ENCODE measurements at regions not wholly inside any gene's neighbourhood (a gene's known extent, or its start where the extent isn't known, plus 50 kb on each side); places are given as distances from the start of the nearest gene placed in this dataset.
A peak's percentile ranks its signal among the peaks of the same experiment; 100 is the strongest.

DNA sequence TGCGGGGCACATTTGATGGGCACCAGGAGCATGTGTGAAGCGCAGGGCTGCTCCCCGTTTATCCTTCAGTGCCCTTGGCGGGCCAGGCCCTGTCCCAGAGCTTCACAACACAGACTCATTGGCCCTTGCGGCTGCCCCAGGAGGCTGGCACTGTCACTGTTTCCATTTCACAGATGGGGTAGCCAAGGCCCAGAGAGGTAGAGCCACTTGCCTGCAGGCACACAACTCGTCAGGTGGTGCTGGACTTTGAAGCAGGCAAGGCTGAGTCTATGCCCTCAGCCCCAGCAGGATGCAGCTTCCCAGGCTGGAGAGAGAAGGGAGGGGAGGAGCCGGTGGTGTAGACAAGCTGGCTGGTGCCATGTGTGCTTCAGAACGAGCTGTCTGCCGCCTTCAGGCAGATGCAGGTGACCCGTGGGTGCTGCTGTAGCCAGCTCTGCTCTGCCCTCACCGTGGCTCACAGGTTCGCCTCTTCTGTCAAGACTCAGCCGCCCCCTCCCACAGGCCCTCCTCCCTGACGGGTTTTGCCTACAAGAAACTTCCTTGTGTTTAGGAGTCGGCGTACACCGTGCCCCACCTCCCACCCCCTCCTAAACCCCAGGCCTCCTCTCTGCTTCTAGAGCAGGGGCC is 232.3 kb upstream of the CIBAR2 start:
- Histone ChIP-seq H3K27me3 (ENCODE audit: control insufficient read depth in 3 of 3, insufficient read depth in 3 of 3, low read length in 2 of 3) (no peaks in the 10 kb centered on the region), H3K9me3 (ENCODE audit: control insufficient read depth in 4 of 4, insufficient read depth in 3 of 4, low read length in 3 of 4) (no peaks in the 10 kb centered on the region), H3K9ac (ENCODE audit: insufficient read depth in 1 of 2, low read length in 2 of 2) (no peak overlapping the region), H3K36me3 (ENCODE audit: control insufficient read depth in 4 of 4, insufficient read depth in 4 of 4, low read length in 4 of 4) (no peaks in the 10 kb centered on the region), H3K27ac (ENCODE audit: low read depth in 1 of 2, low read length in 1 of 2) (no peak overlapping the region), H3K4me1 (ENCODE audit: control insufficient read depth in 5 of 5, insufficient read depth in 5 of 5, low read length in 5 of 5) (peaks cover 0 to 12% (median 3%) of the 10 kb centered on the region in 5 donors), H3K4me3 (no peak overlapping the region)
- TF ChIP-seq, protein P1, sequence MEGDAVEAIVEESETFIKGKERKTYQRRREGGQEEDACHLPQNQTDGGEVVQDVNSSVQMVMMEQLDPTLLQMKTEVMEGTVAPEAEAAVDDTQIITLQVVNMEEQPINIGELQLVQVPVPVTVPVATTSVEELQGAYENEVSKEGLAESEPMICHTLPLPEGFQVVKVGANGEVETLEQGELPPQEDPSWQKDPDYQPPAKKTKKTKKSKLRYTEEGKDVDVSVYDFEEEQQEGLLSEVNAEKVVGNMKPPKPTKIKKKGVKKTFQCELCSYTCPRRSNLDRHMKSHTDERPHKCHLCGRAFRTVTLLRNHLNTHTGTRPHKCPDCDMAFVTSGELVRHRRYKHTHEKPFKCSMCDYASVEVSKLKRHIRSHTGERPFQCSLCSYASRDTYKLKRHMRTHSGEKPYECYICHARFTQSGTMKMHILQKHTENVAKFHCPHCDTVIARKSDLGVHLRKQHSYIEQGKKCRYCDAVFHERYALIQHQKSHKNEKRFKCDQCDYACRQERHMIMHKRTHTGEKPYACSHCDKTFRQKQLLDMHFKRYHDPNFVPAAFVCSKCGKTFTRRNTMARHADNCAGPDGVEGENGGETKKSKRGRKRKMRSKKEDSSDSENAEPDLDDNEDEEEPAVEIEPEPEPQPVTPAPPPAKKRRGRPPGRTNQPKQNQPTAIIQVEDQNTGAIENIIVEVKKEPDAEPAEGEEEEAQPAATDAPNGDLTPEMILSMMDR (IDR thresholded peaks at IDR 0.05; ENCODE audit: control extremely low read depth, extremely low read depth) = no peak
- no peak for DNase-seq
- ATAC-seq (ENCODE audit: insufficient read depth, low FRiP score) = no peak
- WGBS, 2 donors = 87 to 91% methylated on average over 17 of the region's 17 CpGs

DNA sequence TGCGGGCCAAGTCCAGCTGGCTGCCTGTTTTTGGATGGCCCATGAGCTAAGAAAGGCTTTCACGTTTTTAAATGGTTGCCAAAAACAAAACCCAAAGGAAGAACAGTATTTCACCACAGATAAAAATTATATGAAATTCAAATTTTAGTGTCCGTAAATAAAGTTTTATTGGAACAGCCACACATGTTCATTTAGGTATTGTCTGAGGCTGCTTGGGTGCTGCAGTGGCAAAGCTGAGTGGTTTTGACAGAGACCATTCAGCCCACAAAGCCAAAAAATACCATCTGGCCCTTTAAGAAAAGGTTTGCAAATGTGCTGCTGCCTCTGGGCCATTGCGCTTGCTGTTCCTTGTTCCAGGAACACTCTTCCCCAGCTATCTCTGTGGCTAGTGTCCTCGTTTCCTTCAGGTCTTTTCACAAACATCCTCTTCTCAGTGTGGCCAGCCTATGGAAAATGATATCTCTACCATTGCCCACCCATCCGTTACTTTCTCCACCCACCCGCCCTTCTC is 232.9 kb upstream of the CIBAR2 start:
- Histone ChIP-seq H3K9me3 (ENCODE audit: control insufficient read depth in 4 of 4, insufficient read depth in 3 of 4, low read length in 3 of 4) (peaks cover 0 to 2% (median 0%) of the 10 kb centered on the region in 4 donors), H3K4me3 (no peak overlapping the region), H3K27me3 (ENCODE audit: control insufficient read depth in 3 of 3, insufficient read depth in 3 of 3, low read length in 2 of 3) (no peaks in the 10 kb centered on the region), H3K9ac (ENCODE audit: insufficient read depth in 1 of 2, low read length in 2 of 2) (no peak overlapping the region), H3K4me1 (ENCODE audit: control insufficient read depth in 5 of 5, insufficient read depth in 5 of 5, low read length in 5 of 5) (peaks cover 0 to 18% (median 9%) of the 10 kb centered on the region in 5 donors), H3K27ac (ENCODE audit: low read depth in 1 of 2, low read length in 1 of 2) (no peak overlapping the region), H3K36me3 (ENCODE audit: control insufficient read depth in 4 of 4, insufficient read depth in 4 of 4, low read length in 4 of 4) (no peaks in the 10 kb centered on the region)
- 62 to 63% methylated on average over 7 of the region's 7 CpGs for WGBS, 2 donors
- TF ChIP-seq, protein P1 (IDR thresholded peaks at IDR 0.05; ENCODE audit: control extremely low read depth, extremely low read depth) = no peak
- ATAC-seq (ENCODE audit: insufficient read depth, low FRiP score) (no peak), DNase-seq (no peak)

DNA sequence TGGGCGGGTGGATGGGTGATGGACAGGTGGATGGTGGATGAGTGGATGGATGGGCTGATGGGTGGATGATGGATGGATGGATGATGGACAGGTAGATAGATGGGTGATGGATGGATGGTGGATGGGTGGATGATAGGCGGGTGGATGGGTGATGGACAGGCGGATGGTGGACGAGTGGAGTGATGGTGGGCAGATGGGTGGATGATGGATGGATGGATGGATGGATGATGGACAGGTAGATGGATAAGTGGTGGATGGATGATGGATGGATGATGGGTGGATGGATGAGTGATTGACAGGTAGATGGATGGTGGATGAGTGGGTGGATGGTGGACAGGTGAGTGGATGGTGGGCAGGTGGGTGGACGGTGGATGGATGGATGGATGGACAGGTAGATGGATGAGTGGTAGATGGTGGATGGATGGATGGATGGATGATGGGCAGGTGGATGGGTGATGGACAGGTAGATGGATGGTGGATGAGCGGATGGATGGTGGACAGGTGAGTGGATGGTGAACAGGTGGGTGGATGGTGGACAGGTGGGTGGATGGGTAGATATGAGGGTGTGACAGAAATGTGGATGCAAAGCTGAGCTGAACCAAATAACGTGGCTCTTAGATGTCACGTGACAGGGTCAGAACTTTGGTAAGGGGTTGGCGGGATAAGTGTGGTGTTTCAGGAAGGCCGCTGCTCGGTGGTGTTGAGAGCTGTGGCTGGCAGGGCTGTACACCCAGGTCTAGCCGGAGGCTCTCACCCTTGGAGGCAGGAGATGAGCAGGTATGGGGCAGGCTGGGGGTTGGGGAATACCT is 234.3 kb upstream of the CIBAR2 start:
- TF ChIP-seq, protein P1 (IDR thresholded peaks at IDR 0.05; ENCODE audit: control extremely low read depth, extremely low read depth) = no peak
- DNase-seq = peak in 2 of 3 donors; percentile 39 to 41
- no peaks in the 10 kb centered on the region for H3K27me3 ChIP-seq (ENCODE audit: control insufficient read depth in 3 of 3, insufficient read depth in 3 of 3, low read length in 2 of 3)
- H3K36me3 ChIP-seq (ENCODE audit: control insufficient read depth in 4 of 4, insufficient read depth in 4 of 4, low read length in 4 of 4) = no peaks in the 10 kb centered on the region
- H3K9ac ChIP-seq (ENCODE audit: insufficient read depth in 1 of 2, low read length in 2 of 2) = no peak overlapping the region
- no peak for ATAC-seq (ENCODE audit: insufficient read depth, low FRiP score)
- peaks cover 0 to 31% (median 14%) of the 10 kb centered on the region in 5 donors for H3K4me1 ChIP-seq (ENCODE audit: control insufficient read depth in 5 of 5, insufficient read depth in 5 of 5, low read length in 5 of 5)
- no peak overlapping the region for H3K4me3 ChIP-seq
- WGBS, 2 donors = 91 to 93% methylated on average over 12 of the region's 12 CpGs
- no peak overlapping the region for H3K27ac ChIP-seq (ENCODE audit: low read depth in 1 of 2, low read length in 1 of 2)
- peaks cover 0 to 2% (median 0%) of the 10 kb centered on the region in 4 donors for H3K9me3 ChIP-seq (ENCODE audit: control insufficient read depth in 4 of 4, insufficient read depth in 3 of 4, low read length in 3 of 4)
